SU-DHL-6 (cell line): ENCODE measurements at regions not wholly inside any gene's neighbourhood (a gene's known extent, or its start where the extent isn't known, plus 50 kb on each side); places are given as distances from the start of the nearest gene placed in this dataset.

ENCODE experiments used
- EZH2phosphoT487 ChIP-seq: fragments of 200-600 bp; sonication (generic), shearing (Covaris generic); conservative IDR thresholded peaks from 2 replicates; pipeline ENCODE4 v1.6.1; 2018; ENCODE audit warnings: mild to moderate bottlenecking, antibody characterized with exemption, low read length, moderate library complexity, mixed read lengths
- TF ChIP-seq, protein P1 (sequence below): fragments of 200-600 bp; sonication (generic); IDR thresholded peaks from one replicate; pipeline ENCODE4 v1.5.1; 2017; ENCODE audit warnings: antibody characterized with exemption, mild to moderate bottlenecking, low read length, moderate library complexity; ENCODE audit not compliant: insufficient read depth, poor library complexity, severe bottlenecking

DNA sequence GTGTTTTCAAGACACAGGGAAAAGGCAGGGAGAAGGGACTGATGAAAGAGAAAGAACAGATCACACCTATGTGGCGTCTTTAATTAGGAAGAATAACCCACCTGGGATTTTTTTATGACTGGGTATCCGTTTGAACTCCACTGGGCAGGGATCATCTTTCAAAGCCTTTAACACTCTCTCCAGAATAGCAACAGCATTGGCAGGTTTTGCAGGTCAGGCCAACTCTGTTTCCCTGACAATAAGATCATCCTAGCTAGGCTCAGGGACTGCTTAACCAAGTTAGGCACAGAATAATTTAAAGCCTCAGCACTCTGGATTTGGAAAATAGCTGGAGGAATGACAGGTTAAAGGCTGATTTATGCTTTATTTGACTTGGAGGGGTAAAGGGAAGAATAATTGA is 117.6 kb downstream of the SUDS3 start:
- TF ChIP-seq EZH2phosphoT487 = no peak
- TF ChIP-seq, protein P1, sequence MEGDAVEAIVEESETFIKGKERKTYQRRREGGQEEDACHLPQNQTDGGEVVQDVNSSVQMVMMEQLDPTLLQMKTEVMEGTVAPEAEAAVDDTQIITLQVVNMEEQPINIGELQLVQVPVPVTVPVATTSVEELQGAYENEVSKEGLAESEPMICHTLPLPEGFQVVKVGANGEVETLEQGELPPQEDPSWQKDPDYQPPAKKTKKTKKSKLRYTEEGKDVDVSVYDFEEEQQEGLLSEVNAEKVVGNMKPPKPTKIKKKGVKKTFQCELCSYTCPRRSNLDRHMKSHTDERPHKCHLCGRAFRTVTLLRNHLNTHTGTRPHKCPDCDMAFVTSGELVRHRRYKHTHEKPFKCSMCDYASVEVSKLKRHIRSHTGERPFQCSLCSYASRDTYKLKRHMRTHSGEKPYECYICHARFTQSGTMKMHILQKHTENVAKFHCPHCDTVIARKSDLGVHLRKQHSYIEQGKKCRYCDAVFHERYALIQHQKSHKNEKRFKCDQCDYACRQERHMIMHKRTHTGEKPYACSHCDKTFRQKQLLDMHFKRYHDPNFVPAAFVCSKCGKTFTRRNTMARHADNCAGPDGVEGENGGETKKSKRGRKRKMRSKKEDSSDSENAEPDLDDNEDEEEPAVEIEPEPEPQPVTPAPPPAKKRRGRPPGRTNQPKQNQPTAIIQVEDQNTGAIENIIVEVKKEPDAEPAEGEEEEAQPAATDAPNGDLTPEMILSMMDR = no peak
